Type B pancreatic cell (in vitro differentiated cells): ENCODE measurements at regions not wholly inside any gene's neighbourhood (a gene's known extent, or its start where the extent isn't known, plus 50 kb on each side); places are given as distances from the start of the nearest gene placed in this dataset.

ENCODE experiments used
- DNase-seq: peaks from one replicate; pipeline ENCODE4 v3.0.0; 2021; ENCODE audit warnings: mixed read lengths; ENCODE audit not compliant: unreplicated experiment; ENCODE audit errors: extremely low spot score
- H3K27ac Mint-ChIP-seq: 2 replicates; pipeline ENCODE4 v1.8.0; 2021; ENCODE audit warnings: mild to moderate bottlenecking, mixed read lengths
- H3K27me3 Mint-ChIP-seq: 2 replicates; pipeline ENCODE4 v1.8.0; 2021; ENCODE audit warnings: mixed read lengths
- H3K36me3 Mint-ChIP-seq: 2 replicates; pipeline ENCODE4 v1.8.0; 2021; ENCODE audit warnings: mixed read lengths
- H3K4me1 Mint-ChIP-seq: one replicate; pipeline ENCODE4 v1.8.0; 2021; ENCODE audit warnings: mixed read lengths; ENCODE audit not compliant: unreplicated experiment
- H3K4me3 Mint-ChIP-seq: 2 replicates; pipeline ENCODE4 v1.8.0; 2021; ENCODE audit warnings: mild to moderate bottlenecking, mixed read lengths
- H3K9me3 Mint-ChIP-seq: 2 replicates; pipeline ENCODE4 v1.8.0; 2021; ENCODE audit warnings: mixed read lengths
- TF ChIP-seq, protein P1 (sequence below): fragments of 200-600 bp; sonication (generic); conservative IDR thresholded peaks from 2 replicates; pipeline ENCODE4 v1.5.0; 2021; ENCODE audit warnings: antibody characterized with exemption, mild to moderate bottlenecking

DNA sequence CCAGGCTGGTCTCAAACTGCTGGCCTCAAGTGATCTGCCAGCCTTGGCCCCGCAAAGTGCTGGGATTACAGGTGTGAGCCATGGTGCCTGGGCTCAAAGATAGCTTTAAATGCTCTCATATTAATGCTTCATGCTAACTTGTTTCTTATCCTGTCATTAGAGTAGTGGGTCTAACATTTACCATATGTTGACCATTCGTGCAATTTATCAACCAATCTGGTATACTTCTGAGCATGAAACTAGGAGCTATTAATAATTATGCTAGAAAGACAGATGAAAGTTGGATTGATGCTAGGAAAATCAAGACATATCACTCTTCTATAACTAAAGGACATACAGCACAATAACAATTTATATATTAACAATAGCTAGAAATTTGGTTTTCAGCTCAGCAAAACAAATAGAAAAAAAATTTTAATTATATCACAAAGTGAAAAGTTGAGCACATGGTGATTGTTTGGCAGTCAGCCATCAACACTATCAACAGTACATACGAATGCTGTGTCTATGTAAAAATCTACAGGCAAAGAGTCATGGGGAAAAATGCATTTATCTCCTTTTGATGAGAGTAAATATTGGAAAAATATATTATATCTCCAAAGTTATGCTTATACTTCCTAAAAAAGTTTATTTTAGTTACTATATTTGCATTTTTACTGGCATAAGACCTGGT is 112.1 kb upstream of the ABCB5 start:
- Mint-ChIP-seq H3K4me3 (no peak overlapping the region), H3K27me3 (peaks cover 10% of the 10 kb centered on the region), H3K27ac (no peak overlapping the region), H3K36me3 (no peaks in the 10 kb centered on the region), H3K9me3 (peaks cover 6% of the 10 kb centered on the region), H3K4me1 (no peaks in the 10 kb centered on the region)
- no peak for DNase-seq
- TF ChIP-seq, protein P1, sequence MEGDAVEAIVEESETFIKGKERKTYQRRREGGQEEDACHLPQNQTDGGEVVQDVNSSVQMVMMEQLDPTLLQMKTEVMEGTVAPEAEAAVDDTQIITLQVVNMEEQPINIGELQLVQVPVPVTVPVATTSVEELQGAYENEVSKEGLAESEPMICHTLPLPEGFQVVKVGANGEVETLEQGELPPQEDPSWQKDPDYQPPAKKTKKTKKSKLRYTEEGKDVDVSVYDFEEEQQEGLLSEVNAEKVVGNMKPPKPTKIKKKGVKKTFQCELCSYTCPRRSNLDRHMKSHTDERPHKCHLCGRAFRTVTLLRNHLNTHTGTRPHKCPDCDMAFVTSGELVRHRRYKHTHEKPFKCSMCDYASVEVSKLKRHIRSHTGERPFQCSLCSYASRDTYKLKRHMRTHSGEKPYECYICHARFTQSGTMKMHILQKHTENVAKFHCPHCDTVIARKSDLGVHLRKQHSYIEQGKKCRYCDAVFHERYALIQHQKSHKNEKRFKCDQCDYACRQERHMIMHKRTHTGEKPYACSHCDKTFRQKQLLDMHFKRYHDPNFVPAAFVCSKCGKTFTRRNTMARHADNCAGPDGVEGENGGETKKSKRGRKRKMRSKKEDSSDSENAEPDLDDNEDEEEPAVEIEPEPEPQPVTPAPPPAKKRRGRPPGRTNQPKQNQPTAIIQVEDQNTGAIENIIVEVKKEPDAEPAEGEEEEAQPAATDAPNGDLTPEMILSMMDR = no peak

- TF ChIP-seq, protein P1 = no peak
- H3K4me3 Mint-ChIP-seq = no peak overlapping the region
- H3K4me1 Mint-ChIP-seq = no peaks in the 10 kb centered on the region
- DNase-seq = no peak
- H3K27ac Mint-ChIP-seq = no peak overlapping the region
- H3K36me3 Mint-ChIP-seq = no peaks in the 10 kb centered on the region
- peaks cover 6% of the 10 kb centered on the region for H3K9me3 Mint-ChIP-seq
- peaks cover 17% of the 10 kb centered on the region for H3K27me3 Mint-ChIP-seq
Observed at GRCh38 chr7:20504060-20504459, 111.4 kb upstream of the ABCB5 start.

- Mint-ChIP-seq H3K27me3 (peaks cover 24% of the 10 kb centered on the region), H3K36me3 (no peaks in the 10 kb centered on the region), H3K4me1 (no peaks in the 10 kb centered on the region), H3K4me3 (no peak overlapping the region), H3K9me3 (no peaks in the 10 kb centered on the region), H3K27ac (no peak overlapping the region)
- TF ChIP-seq, protein P1 = no peak
- no peak for DNase-seq
Observed at GRCh38 chr7:20506175-20506574, 109.3 kb upstream of the ABCB5 start.

DNA sequence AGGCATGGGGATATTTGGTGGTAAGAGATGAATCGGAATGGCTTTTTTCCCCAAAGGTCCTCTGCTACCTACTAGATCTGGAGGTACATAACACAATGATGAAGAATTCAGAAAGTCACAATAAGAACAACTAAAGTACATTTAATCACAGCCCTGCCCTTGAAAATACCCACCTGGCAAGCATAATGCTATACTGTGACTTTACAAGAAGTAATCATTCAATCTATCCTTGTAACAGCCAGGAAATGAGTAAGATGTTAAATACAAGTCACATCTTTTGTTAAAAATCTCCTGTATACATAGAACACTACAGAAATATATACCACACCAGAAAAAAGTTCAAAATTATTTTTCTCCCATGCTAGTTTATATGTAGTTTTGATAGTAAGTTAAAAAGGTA is 108.3 kb upstream of the ABCB5 start:
- DNase-seq = no peak
- TF ChIP-seq, protein P1 = no peak
- Mint-ChIP-seq H3K27me3 (peaks cover 32% of the 10 kb centered on the region), H3K9me3 (no peaks in the 10 kb centered on the region), H3K4me3 (no peak overlapping the region), H3K27ac (no peak overlapping the region), H3K4me1 (no peaks in the 10 kb centered on the region), H3K36me3 (no peaks in the 10 kb centered on the region)

- Mint-ChIP-seq H3K36me3 (no peaks in the 10 kb centered on the region), H3K9me3 (no peaks in the 10 kb centered on the region), H3K4me1 (no peaks in the 10 kb centered on the region), H3K27ac (no peak overlapping the region), H3K4me3 (no peak overlapping the region), H3K27me3 (peaks cover 38% of the 10 kb centered on the region)
- TF ChIP-seq, protein P1 = no peak
- no peak for DNase-seq
Observed at GRCh38 chr7:20508109-20508508, 107.4 kb upstream of the ABCB5 start.
